H9 (cell line): ENCODE measurements at regions not wholly inside any gene's neighbourhood (a gene's known extent, or its start where the extent isn't known, plus 50 kb on each side); places are given as distances from the start of the nearest gene placed in this dataset.

Experiments
- DNase-seq: peaks from one replicate; pipeline ENCODE4 v3.0.0-alpha.2; 2017
- H2AFZ ChIP-seq: one replicate; pipeline ENCODE4 v1.6.1; 2013; ENCODE audit warnings: mild to moderate bottlenecking, low read length, control low read depth, moderate library complexity
- H2AK5ac ChIP-seq: 2 replicates; pipeline ENCODE4 v1.6.1; 2013; ENCODE audit warnings: low read length, control low read depth, mixed read lengths; ENCODE audit not compliant: insufficient read length
- H2BK120ac ChIP-seq: one replicate; pipeline ENCODE4 v1.6.1; 2013; ENCODE audit warnings: low read depth, mild to moderate bottlenecking, low read length, control low read depth, inconsistent platforms; ENCODE audit not compliant: poor library complexity, severe bottlenecking
- H2BK12ac ChIP-seq: 2 replicates; pipeline ENCODE4 v1.6.1; 2013; ENCODE audit warnings: low read length, control low read depth, mixed read lengths, low read depth; ENCODE audit not compliant: insufficient read length
- H2BK15ac ChIP-seq: 2 replicates; pipeline ENCODE4 v1.6.1; 2013; ENCODE audit warnings: low read depth, low read length, control low read depth
- H2BK20ac ChIP-seq: one replicate; pipeline ENCODE4 v1.6.1; 2013; ENCODE audit warnings: low read depth, mild to moderate bottlenecking, low read length, control low read depth, inconsistent platforms; ENCODE audit not compliant: poor library complexity, severe bottlenecking
- H2BK5ac ChIP-seq: 2 replicates; pipeline ENCODE4 v1.6.1; 2013; ENCODE audit warnings: low read length, control low read depth, mixed read lengths; ENCODE audit not compliant: insufficient read length
- H3K14ac ChIP-seq: 2 replicates; pipeline ENCODE4 v1.6.1; 2013; ENCODE audit warnings: low read length, control low read depth; ENCODE audit not compliant: insufficient read depth
- H3K18ac ChIP-seq: 2 replicates; pipeline ENCODE4 v1.6.1; 2013; ENCODE audit warnings: low read depth, mild to moderate bottlenecking, mixed read lengths, low read length, control low read depth; ENCODE audit not compliant: insufficient read length
- H3K23ac ChIP-seq: 2 replicates; pipeline ENCODE4 v1.6.1; 2013; ENCODE audit warnings: low read length, control low read depth, mixed read lengths, low read depth; ENCODE audit not compliant: insufficient read length
- H3K23me2 ChIP-seq: 2 replicates; pipeline ENCODE4 v1.6.1; 2013; ENCODE audit warnings: low read depth, mild to moderate bottlenecking, mixed read lengths, low read length, control low read depth; ENCODE audit not compliant: insufficient read length, poor library complexity, severe bottlenecking
- H3K27ac ChIP-seq: 2 replicates; pipeline ENCODE4 v1.5.1; 2013; ENCODE audit warnings: low read length, control low read depth, mixed read lengths, low read depth; ENCODE audit not compliant: insufficient read length
- H3K27me3 ChIP-seq: 2 replicates; pipeline ENCODE4 v1.6.1; 2013; ENCODE audit warnings: low read length, control low read depth, inconsistent platforms; ENCODE audit not compliant: insufficient read depth
- H3K4ac ChIP-seq: 2 replicates; pipeline ENCODE4 v1.6.1; 2013; ENCODE audit warnings: low read depth, mild to moderate bottlenecking, control low read depth, inconsistent platforms, low read length, moderate library complexity
- H3K4me1 ChIP-seq: 2 replicates; pipeline ENCODE4 v1.6.1; 2013; ENCODE audit warnings: low read length, control low read depth, inconsistent platforms; ENCODE audit not compliant: insufficient read depth
- H3K4me2 ChIP-seq: 2 replicates; pipeline ENCODE4 v1.6.1; 2013; ENCODE audit warnings: low read length, control low read depth, mixed read lengths; ENCODE audit not compliant: insufficient read length, insufficient read depth
- H3K56ac ChIP-seq: 2 replicates; pipeline ENCODE4 v1.6.1; 2013; ENCODE audit warnings: low read depth, mild to moderate bottlenecking, mixed read lengths, low read length, control low read depth; ENCODE audit not compliant: insufficient read length
- H3K79me1 ChIP-seq: 2 replicates; pipeline ENCODE4 v1.6.1; 2013; ENCODE audit warnings: low read depth, mild to moderate bottlenecking, moderate library complexity, low read length, control low read depth, inconsistent platforms; ENCODE audit not compliant: insufficient read depth, poor library complexity, severe bottlenecking
- H3K79me2 ChIP-seq: 2 replicates; pipeline ENCODE4 v1.6.1; 2013; ENCODE audit warnings: low read length, control low read depth, inconsistent platforms; ENCODE audit not compliant: insufficient read depth
- H3K9ac ChIP-seq: 2 replicates; pipeline ENCODE4 v1.6.1; 2013; ENCODE audit warnings: low read length, control low read depth, mixed read lengths; ENCODE audit not compliant: insufficient read length; ENCODE audit errors: extremely low read depth
- H3K9me3 ChIP-seq: one replicate; pipeline ENCODE4 v1.6.1; 2013; ENCODE audit warnings: low read depth, low read length, inconsistent platforms; ENCODE audit not compliant: control insufficient read depth
- H3T11ph ChIP-seq: one replicate; pipeline ENCODE4 v1.6.1; 2013; ENCODE audit warnings: mild to moderate bottlenecking, low read length, control low read depth, inconsistent platforms
- H4K20me1 ChIP-seq: one replicate; pipeline ENCODE4 v1.6.1; 2013; ENCODE audit not compliant: control insufficient read depth, insufficient read length, insufficient read depth
- H4K5ac ChIP-seq: 2 replicates; pipeline ENCODE4 v1.6.1; 2013; ENCODE audit warnings: low read depth, mild to moderate bottlenecking, mixed read lengths, low read length, control low read depth; ENCODE audit not compliant: insufficient read length
- H4K8ac ChIP-seq: replicated peaks from 2 replicates; pipeline ENCODE4 v1.6.1; 2013; ENCODE audit warnings: low read length, control low read depth, mixed read lengths, low read depth; ENCODE audit not compliant: insufficient read length
- H4K91ac ChIP-seq: 2 replicates; pipeline ENCODE4 v1.6.1; 2013; ENCODE audit warnings: low read depth, mild to moderate bottlenecking, moderate library complexity, mixed read lengths, low read length, control low read depth; ENCODE audit not compliant: insufficient read length
- H3K27ac Mint-ChIP-seq, 3 experiments: 2 replicates in 2 of 3; 3 replicates in 1 of 3; pipeline ENCODE4 v1.8.0; 2020 to 2021; ENCODE audit warnings: mixed read lengths in 3 of 3, mild to moderate bottlenecking in 1 of 3, moderate library complexity in 1 of 3
- H3K27me3 Mint-ChIP-seq: 2 replicates; pipeline ENCODE4 v1.8.0; 2021; ENCODE audit warnings: low read depth, mild to moderate bottlenecking, moderate library complexity, mixed read lengths
- H3K36me3 Mint-ChIP-seq, 3 experiments: 2 replicates in 2 of 3; 3 replicates in 1 of 3; pipeline ENCODE4 v1.8.0; 2020 to 2021; ENCODE audit warnings: low read depth in 3 of 3, mixed read lengths in 3 of 3; ENCODE audit not compliant: insufficient read depth in 1 of 3
- H3K4me1 Mint-ChIP-seq, 2 experiments: 2 replicates each; pipeline ENCODE4 v1.8.0; 2020; ENCODE audit warnings: mixed read lengths in 2 of 2
- H3K4me3 Mint-ChIP-seq, 2 experiments: 2 replicates in 1 of 2; 3 replicates in 1 of 2; pipeline ENCODE4 v1.8.0; 2020 to 2021; ENCODE audit warnings: mild to moderate bottlenecking in 2 of 2, mixed read lengths in 2 of 2, moderate library complexity in 1 of 2
- H3K9me3 Mint-ChIP-seq, 2 experiments: 2 replicates in 1 of 2; 3 replicates in 1 of 2; pipeline ENCODE4 v1.8.0; 2020; ENCODE audit warnings: mild to moderate bottlenecking in 2 of 2, mixed read lengths in 2 of 2, moderate library complexity in 1 of 2
- CTCF ChIP-seq: fragments of 200-600 bp; sonication (generic); conservative IDR thresholded peaks from 3 replicates; pipeline ENCODE4 v1.8.0; 2021; ENCODE audit warnings: antibody characterized with exemption, mild to moderate bottlenecking
- WGBS: extraction: QIAGEN DNeasy Blood & Tissue Kit; methylation state at CpG from one replicate; pipeline ENCODE4 v1.1.7; 2013; ENCODE audit warnings: missing lambda C conversion rate, low lambda C conversion rate, mixed read lengths; ENCODE audit not compliant: insufficient read length; ENCODE audit errors: extremely low coverage; 5-methylcytosine and 5-hydroxymethylcytosine counted together

- Histone ChIP-seq H2BK5ac (peak overlapping the region; percentile 5), H3K79me1 (no peaks in the 10 kb centered on the region), H3K27ac (no peak overlapping the region), H2AK5ac (no peak overlapping the region), H2AFZ (no peak overlapping the region), H3K14ac (no peak overlapping the region), H3K27me3 (no peaks in the 10 kb centered on the region), H3K56ac (no peak overlapping the region), H4K5ac (no peak overlapping the region), H3K23me2 (no peaks in the 10 kb centered on the region), H3K4me1 (peaks cover 11% of the 10 kb centered on the region), H3K9ac (no peak overlapping the region), H3K18ac (no peak overlapping the region), H2BK120ac (no peak overlapping the region), H3K4me2 (no peak overlapping the region), H3K23ac (no peak overlapping the region), H3K79me2 (no peaks in the 10 kb centered on the region), H3K4ac (no peak overlapping the region), H2BK15ac (no peak overlapping the region), H3T11ph (no peak overlapping the region), H2BK12ac (no peak overlapping the region), H3K9me3 (no peaks in the 10 kb centered on the region), H4K91ac (no peak overlapping the region), H2BK20ac (no peak overlapping the region), H4K20me1 (no peaks in the 10 kb centered on the region), H4K8ac (no peak overlapping the region)
- no peak overlapping the region for H3K27ac Mint-ChIP-seq
- peaks cover 14 to 19% of the 10 kb centered on the region in 2 experiments for H3K4me1 Mint-ChIP-seq
- no peak for TF ChIP-seq CTCF
- no peak overlapping the region for H3K4me3 Mint-ChIP-seq
- H3K36me3 Mint-ChIP-seq: no peaks in the 10 kb centered on the region
- no peak for DNase-seq
- H3K9me3 Mint-ChIP-seq: no peaks in the 10 kb centered on the region
- no peaks in the 10 kb centered on the region for H3K27me3 Mint-ChIP-seq
- WGBS: 100% methylated on average over 1 of the region's 5 CpGs
These were observed 67.3 kb upstream of the EGLN3 start for GRCh38 chr14:34018125-34018524.
